Astrocyte of the spinal cord (primary cell): ENCODE measurements at regions not wholly inside any gene's neighbourhood (a gene's known extent, or its start where the extent isn't known, plus 50 kb on each side); places are given as distances from the start of the nearest gene placed in this dataset.

Experiments used
- DNase-seq: peaks from one replicate; pipeline ENCODE4 v3.0.0; 2011; ENCODE audit warnings: low read depth, low spot score
- H3K4me3 ChIP-seq: 2 replicates; pipeline ENCODE4 v1.5.1; 2011; ENCODE audit warnings: low read depth, mild to moderate bottlenecking, low read length, moderate library complexity
- in situ Hi-C: cut with HindIII; loops from 2 replicates; pipeline ENCODE4 v1.10.0; 2017; ENCODE audit warnings: low sequenced_read_pairs
- TF ChIP-seq, protein P1 (sequence below): IDR thresholded peaks from 2 replicates; pipeline ENCODE4 v1.5.1; 2012; ENCODE audit warnings: low read depth, mild to moderate bottlenecking, low read length, inconsistent platforms

DNA sequence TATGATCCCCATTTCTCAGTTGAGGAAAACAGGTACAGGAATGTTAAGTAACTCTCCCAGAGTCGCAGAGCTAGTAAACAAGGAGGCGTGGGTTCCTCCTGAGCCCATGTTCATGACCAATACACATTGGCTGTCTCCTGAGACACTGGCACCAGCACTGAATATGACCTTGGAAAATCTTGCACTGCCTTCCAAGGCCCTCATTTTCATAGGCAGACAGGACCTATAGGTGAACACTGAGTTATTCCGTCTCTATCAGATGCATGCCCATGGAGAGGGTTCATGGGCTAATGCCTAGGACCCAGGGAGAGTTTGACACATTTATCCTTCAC is 504.8 kb downstream of the RFC3 start:
- TF ChIP-seq, protein P1, sequence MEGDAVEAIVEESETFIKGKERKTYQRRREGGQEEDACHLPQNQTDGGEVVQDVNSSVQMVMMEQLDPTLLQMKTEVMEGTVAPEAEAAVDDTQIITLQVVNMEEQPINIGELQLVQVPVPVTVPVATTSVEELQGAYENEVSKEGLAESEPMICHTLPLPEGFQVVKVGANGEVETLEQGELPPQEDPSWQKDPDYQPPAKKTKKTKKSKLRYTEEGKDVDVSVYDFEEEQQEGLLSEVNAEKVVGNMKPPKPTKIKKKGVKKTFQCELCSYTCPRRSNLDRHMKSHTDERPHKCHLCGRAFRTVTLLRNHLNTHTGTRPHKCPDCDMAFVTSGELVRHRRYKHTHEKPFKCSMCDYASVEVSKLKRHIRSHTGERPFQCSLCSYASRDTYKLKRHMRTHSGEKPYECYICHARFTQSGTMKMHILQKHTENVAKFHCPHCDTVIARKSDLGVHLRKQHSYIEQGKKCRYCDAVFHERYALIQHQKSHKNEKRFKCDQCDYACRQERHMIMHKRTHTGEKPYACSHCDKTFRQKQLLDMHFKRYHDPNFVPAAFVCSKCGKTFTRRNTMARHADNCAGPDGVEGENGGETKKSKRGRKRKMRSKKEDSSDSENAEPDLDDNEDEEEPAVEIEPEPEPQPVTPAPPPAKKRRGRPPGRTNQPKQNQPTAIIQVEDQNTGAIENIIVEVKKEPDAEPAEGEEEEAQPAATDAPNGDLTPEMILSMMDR = no peak
- no peak overlapping the region for H3K4me3 ChIP-seq
- no peak for DNase-seq
- in situ Hi-C loops = no loop called here

DNA sequence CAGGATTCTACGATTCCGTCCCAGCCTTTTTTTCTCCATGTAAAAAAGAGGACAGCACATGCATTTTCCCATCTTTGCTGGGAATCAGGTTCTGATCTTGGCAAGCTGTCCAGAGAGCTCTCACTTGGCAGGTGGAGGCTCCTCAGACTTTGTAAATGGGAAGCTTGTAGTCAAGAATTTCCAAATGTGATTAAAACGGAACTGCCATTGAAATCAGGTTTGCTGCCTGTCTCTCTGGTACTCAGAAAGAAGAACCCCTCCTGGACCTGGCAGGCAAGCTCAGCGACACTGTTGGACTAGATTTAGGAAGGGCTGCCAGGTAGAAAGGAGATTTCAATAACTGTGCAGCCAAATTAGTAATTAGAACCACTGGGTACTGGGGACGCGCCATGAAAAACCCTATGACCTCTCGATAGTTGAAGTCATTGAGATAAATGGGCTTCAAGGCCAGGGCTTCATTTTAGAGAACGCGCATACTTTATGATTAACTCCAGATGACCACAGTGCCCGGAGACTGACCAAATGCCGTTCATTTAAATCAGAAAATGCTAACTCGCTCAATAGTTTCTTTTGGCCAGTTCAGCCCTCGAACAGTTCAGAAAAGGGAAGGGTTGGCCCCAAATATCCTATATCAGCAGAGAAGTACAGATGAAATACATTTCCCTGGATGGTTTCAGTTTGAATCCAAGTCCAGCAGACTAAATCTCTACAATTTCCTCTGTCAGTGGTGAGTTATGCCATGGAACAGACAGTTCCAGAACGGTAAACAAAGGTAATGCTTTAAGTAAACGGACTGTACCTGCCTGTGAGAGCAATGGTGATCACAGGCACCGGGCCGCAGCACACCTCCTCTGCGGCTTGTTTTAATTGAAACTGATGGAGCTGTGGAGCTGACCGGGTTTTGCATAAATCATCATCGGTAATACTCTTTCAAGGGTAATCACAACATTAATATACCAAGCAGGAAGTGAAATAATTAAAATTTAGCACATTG is 517.4 kb downstream of the RFC3 start:
- in situ Hi-C loops = no loop called here
- no peak for DNase-seq
- TF ChIP-seq, protein P1 = no peak
- no peak overlapping the region for H3K4me3 ChIP-seq

DNA sequence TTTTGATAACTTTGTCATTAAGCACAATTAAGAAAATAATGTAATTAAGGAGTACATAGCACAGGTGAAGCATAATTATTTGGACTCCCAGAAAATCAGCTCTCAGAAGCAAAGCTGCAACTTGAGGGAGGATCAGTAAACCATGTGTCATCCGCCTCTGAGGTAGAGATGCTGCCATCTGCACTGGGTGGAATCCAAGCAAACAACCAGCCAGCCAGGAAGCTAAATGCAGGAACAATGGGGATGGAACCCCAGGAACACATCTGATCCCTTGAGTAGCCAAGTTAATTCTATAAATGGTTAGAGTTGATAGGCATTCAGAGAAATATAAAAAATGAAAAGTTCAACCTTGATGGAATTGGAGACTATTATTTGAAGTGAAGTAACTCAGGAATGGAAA is 520.2 kb downstream of the RFC3 start:
- H3K4me3 ChIP-seq = no peak overlapping the region
- TF ChIP-seq, protein P1 = no peak
- no peak for DNase-seq
- in situ Hi-C loops = no loop called here

DNA sequence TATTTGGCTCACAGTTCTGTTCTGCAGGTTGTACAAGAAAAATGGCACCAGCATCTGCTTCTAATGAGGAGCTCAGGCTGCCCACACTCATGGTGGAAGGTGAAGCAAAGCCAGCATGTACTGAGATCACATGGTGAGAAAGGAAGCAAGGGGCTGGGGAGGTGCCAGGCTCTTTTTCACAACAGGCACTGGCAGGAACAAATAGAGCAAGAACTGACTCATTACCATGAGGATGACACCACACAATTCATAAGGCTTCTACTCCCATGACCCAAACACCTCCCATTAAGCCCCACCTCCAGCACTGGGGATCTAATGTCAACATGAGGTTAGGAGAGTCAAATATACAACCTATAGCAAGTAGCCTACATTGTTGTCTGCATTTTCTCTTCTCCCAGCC is 522.6 kb downstream of the RFC3 start:
- TF ChIP-seq, protein P1 = no peak
- in situ Hi-C loops = no loop called here
- DNase-seq = no peak
- H3K4me3 ChIP-seq = no peak overlapping the region

DNA sequence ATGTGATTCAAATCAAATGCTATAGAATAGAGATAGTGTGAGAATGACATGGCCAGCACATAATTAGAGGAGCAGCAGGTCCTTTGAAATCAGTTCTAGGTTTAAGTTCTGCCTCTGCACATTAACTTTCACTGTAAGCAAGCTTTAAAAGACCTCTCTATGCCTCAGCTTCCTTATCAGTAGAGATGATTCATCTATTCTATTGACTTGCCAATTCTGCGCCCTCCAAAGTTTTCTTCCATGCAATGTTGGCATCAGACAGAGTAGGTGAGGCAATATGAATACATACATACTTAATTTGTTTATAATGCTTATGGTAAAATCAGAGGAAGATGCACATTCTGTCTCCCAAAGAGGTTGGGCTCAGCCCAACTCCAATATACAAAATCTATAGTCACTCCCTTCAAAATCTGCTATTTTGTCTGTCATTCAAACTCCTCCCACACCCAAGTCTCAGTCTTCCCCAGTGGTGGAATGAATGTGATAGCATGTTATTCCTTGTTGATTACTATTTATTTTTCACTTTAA is 525.5 kb downstream of the RFC3 start:
- no peak overlapping the region for H3K4me3 ChIP-seq
- in situ Hi-C loops = no loop called here
- DNase-seq = no peak
- TF ChIP-seq, protein P1 = no peak

DNA sequence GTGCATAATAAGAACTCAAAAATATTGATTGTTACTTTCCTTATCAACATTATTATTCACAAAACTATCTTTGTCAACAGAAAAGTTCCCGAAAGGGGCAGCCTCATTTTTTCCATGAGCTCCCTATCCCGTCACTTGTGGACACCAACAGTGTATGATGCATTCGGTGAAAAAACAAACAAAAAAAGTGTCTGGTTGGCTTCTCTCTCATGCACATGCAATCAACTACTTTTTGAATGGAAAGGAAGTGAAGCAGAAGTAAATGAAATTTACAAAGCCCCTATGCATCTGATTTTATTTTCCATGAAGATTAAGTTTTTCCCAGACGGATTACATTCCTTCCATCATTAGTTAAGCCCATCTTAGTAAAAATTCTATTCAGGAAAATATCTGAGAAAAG is 526.9 kb downstream of the RFC3 start:
- TF ChIP-seq, protein P1 = no peak
- in situ Hi-C loops = no loop called here
- DNase-seq = no peak
- no peak overlapping the region for H3K4me3 ChIP-seq
